ENCODE measurements at regions not wholly inside any gene's neighbourhood (a gene's known extent, or its start where the extent isn't known, plus 50 kb on each side); places are given as distances from the start of the nearest gene placed in this dataset.
A peak's percentile ranks its signal among the peaks of the same experiment; 100 is the strongest.

DNA sequence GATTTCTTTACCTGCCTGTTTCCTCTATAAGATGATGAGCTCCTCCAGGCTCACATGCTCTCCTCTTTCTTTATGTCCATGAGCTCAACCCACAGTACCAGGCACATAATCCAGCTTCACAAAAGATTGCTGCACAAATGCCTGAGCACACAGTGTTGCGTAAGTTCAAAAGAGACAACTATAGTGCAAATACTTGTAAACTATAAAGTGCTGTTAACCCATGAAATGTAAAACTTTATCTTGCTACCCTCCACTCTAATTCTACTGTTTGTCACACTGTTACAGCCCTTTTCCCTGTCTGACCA is 101.0 kb upstream of the LPP start:
- no peak overlapping the region for H3K27ac ChIP-seq
- ATAC-seq (peak; percentile 16), DNase-seq (no peak)
- intact Hi-C loops (cut with DNase I) = no loop called here
- H3K9me3 ChIP-seq = no peaks in the 10 kb centered on the region
- no peak overlapping the region for H3K4me3 ChIP-seq
- peaks cover 8% of the 10 kb centered on the region for H3K4me1 ChIP-seq
- TF ChIP-seq, protein P1, sequence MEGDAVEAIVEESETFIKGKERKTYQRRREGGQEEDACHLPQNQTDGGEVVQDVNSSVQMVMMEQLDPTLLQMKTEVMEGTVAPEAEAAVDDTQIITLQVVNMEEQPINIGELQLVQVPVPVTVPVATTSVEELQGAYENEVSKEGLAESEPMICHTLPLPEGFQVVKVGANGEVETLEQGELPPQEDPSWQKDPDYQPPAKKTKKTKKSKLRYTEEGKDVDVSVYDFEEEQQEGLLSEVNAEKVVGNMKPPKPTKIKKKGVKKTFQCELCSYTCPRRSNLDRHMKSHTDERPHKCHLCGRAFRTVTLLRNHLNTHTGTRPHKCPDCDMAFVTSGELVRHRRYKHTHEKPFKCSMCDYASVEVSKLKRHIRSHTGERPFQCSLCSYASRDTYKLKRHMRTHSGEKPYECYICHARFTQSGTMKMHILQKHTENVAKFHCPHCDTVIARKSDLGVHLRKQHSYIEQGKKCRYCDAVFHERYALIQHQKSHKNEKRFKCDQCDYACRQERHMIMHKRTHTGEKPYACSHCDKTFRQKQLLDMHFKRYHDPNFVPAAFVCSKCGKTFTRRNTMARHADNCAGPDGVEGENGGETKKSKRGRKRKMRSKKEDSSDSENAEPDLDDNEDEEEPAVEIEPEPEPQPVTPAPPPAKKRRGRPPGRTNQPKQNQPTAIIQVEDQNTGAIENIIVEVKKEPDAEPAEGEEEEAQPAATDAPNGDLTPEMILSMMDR (IDR thresholded peaks at IDR 0.05) = no peak
- H3K36me3 ChIP-seq = no peaks in the 10 kb centered on the region
- H3K27me3 ChIP-seq = no peaks in the 10 kb centered on the region

DNA sequence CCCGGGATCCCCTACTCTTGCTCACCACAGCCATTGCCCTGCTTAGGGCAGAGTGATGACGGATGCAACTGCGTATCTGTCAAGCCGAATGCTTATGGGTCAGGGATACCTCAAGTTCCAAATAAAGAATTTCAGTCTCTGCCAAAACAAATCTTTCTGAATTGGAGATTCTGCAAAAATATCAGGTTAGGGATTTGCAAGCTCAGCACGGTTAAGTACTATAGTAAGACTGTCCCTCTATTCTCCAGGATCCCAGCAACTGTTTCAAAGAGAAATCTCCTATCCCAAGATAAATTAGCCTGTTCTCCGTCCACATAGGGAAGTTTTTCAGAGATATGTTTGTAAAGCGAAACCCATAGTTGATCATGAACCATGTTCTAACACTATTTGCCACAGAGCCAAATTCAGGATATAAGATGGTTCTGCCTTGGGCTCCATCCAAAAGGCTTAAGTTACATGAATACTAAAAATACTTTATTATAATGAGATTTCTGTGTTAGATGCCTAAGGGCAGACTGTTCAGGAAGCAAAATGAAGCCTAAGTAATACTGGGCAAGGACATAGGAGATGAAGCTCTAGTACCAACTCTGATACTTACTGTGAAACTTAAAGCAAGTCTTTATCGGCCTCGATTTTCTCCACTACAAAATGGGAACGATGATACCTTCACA is 100.1 kb upstream of the LPP start:
- Histone ChIP-seq H3K9me3 (no peaks in the 10 kb centered on the region), H3K4me1 (peaks cover 8% of the 10 kb centered on the region), H3K27me3 (no peaks in the 10 kb centered on the region), H3K4me3 (no peak overlapping the region), H3K36me3 (no peaks in the 10 kb centered on the region), H3K27ac (no peak overlapping the region)
- no peak for DNase-seq
- no peak for ATAC-seq
- TF ChIP-seq, protein P1 (IDR thresholded peaks at IDR 0.05) = no peak
- intact Hi-C loops (cut with DNase I) = no loop called here

DNA sequence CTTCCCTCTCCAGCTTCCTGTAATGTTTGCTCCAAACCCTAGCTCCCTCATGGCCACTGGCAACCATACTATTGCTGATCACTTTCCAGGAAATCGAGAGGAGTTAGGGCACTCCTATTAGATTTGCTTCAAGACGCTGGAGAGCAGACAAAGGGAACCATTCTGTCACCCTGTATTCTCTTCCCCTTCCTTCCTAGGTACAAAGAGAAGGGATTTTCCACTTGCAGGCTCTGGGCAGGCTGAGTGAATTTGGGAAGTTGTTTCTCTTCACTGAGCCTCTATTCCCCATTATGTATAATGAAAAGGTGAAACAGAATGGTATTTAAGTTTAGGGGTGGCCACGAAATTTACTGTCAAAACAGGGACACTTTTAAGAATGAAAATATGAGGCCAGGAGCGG is 99.4 kb upstream of the LPP start:
- Histone ChIP-seq H3K27me3 (no peaks in the 10 kb centered on the region), H3K4me1 (peaks cover 8% of the 10 kb centered on the region), H3K4me3 (no peak overlapping the region), H3K36me3 (no peaks in the 10 kb centered on the region), H3K27ac (no peak overlapping the region), H3K9me3 (no peaks in the 10 kb centered on the region)
- DNase-seq = no peak
- intact Hi-C loops (cut with DNase I) = no loop called here
- no peak for ATAC-seq
- TF ChIP-seq, protein P1 (IDR thresholded peaks at IDR 0.05) = no peak

DNA sequence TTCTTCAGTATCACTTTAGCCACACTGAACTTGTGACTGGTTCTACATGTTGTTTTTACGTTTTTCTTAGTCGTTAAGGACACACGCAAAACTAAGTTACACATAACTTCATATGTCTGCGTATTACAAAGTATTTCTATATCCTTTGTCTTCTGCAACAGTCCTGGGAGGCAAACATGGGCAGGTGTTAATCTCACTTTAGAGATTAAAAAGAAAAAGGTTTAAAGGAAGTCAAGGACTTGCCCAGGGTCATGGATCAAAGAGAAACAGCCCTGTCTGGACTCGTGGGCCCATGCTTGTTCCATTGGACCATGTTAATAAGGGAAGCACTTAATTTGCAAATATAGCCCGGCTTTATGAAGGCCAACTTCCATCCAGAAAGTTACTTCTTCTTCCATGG is 98.6 kb upstream of the LPP start:
- no peak for ATAC-seq
- H3K4me1 ChIP-seq = peaks cover 8% of the 10 kb centered on the region
- H3K36me3 ChIP-seq = no peaks in the 10 kb centered on the region
- intact Hi-C loops (cut with DNase I) = no loop called here
- no peaks in the 10 kb centered on the region for H3K27me3 ChIP-seq
- no peak overlapping the region for H3K27ac ChIP-seq
- DNase-seq = no peak
- no peaks in the 10 kb centered on the region for H3K9me3 ChIP-seq
- TF ChIP-seq, protein P1 (IDR thresholded peaks at IDR 0.05) = no peak
- no peak overlapping the region for H3K4me3 ChIP-seq

DNA sequence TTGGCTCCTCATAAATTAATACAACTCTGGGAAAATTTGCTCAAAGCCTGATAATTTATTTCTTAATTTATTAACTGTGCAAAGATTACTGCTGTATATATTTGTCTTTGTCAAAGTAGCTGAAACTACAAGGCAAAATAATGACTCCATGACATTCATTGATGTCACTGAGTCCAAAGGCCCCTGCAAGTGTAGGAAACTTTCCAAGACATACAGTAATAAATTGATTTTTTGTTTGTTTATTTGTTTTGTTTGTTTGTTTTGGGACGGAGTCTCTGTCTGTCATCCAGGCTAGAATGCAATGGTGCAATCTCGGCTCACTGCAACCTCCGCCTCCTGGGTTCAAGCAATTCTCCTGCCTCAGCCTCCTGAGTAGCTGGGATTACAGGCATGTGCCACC is 96.8 kb upstream of the LPP start:
- peaks cover 8% of the 10 kb centered on the region for H3K4me1 ChIP-seq
- intact Hi-C loops (cut with DNase I) = no loop called here
- DNase-seq (no peak), ATAC-seq (no peak)
- no peaks in the 10 kb centered on the region for H3K9me3 ChIP-seq
- TF ChIP-seq, protein P1 (IDR thresholded peaks at IDR 0.05) = no peak
- H3K36me3 ChIP-seq = no peaks in the 10 kb centered on the region
- no peaks in the 10 kb centered on the region for H3K27me3 ChIP-seq
- H3K4me3 ChIP-seq = no peak overlapping the region
- H3K27ac ChIP-seq = no peak overlapping the region

All from upper lobe of right lung (tissue), 1 donor.